Tibial nerve (tissue), 4 donors: ENCODE measurements at regions not wholly inside any gene's neighbourhood (a gene's known extent, or its start where the extent isn't known, plus 50 kb on each side); places are given as distances from the start of the nearest gene placed in this dataset.

Source experiments
- DNase-seq, 2 donors: peaks; one replicate each; pipeline ENCODE4 v3.0.0-alpha.2; 2019; ENCODE audit warnings: low spot score in 2 of 2
- H3K27ac ChIP-seq, 4 donors: fragments of 200-600 bp; sonication (generic) in 3 of 4; one replicate each; pipeline ENCODE4 v1.5.1; 2017 to 2019; ENCODE audit warnings: mild to moderate bottlenecking in 1 of 4
- H3K27me3 ChIP-seq, 2 donors: fragments of 200-600 bp; sonication (generic) in 1 of 2; one replicate each; pipeline versions ENCODE4 v1.5.1 to v1.6.0; 2017 to 2019
- H3K36me3 ChIP-seq, 3 donors: fragments of 200-600 bp; sonication (generic); one replicate each; pipeline ENCODE4 v1.5.1; 2018 to 2019
- H3K4me1 ChIP-seq, 4 donors: fragments of 200-600 bp; sonication (generic) in 3 of 4; one replicate each; pipeline ENCODE4 v1.5.1; 2017 to 2019
- H3K4me3 ChIP-seq, 4 donors: fragments of 200-600 bp; sonication (generic) in 3 of 4; one replicate each; pipeline ENCODE4 v1.5.1; 2017 to 2019; ENCODE audit warnings: mild to moderate bottlenecking in 1 of 4, moderate library complexity in 1 of 4
- H3K9me3 ChIP-seq, 4 donors: fragments of 200-600 bp; sonication (generic) in 3 of 4; one replicate each; pipeline ENCODE4 v1.5.1; 2017 to 2019
- CTCF ChIP-seq, 5 experiments: fragments of 200-600 bp in 3 of 5; fragments of 450-650 bp in 2 of 5; sonication (generic) in 3 of 5; IDR thresholded peaks; one replicate each; pipeline ENCODE4 v1.5.1; 2016 to 2019; ENCODE audit warnings: antibody characterized with exemption in 5 of 5, mild to moderate bottlenecking in 3 of 5, moderate library complexity in 2 of 5
- EP300 ChIP-seq, 2 donors: sonication (generic); formaldehyde crosslinking; IDR thresholded peaks; one replicate each; pipeline ENCODE4 v1.6.1; 2017; ENCODE audit warnings: antibody characterized with exemption in 2 of 2, mild to moderate bottlenecking in 1 of 2
- POLR2A ChIP-seq, 2 donors: fragments of 450-650 bp; IDR thresholded peaks; one replicate each; pipeline ENCODE4 v1.6.1; 2017; ENCODE audit warnings: antibody characterized with exemption in 2 of 2, mild to moderate bottlenecking in 2 of 2, moderate library complexity in 2 of 2
- WGBS, 2 donors: methylation state at CpG; one replicate each; pipeline ENCODE4 v1.1.5; 2018; 5-methylcytosine and 5-hydroxymethylcytosine counted together

GRCh38 chr2:7116511-7116910, 199.3 kb downstream of the RNF144A start:
- Histone ChIP-seq H3K4me1 (peaks cover 0 to 5% (median 0%) of the 10 kb centered on the region in 4 donors), H3K27ac (no peak overlapping the region), H3K9me3 (peaks cover 0 to 14% (median 3%) of the 10 kb centered on the region in 4 donors), H3K27me3 (no peaks in the 10 kb centered on the region), H3K36me3 (no peaks in the 10 kb centered on the region), H3K4me3 (no peak overlapping the region)
- DNase-seq, result no peak
- no peak for TF ChIP-seq EP300 (IDR thresholded peaks at IDR 0.05)
- TF ChIP-seq POLR2A (IDR thresholded peaks at IDR 0.05), result no peak
- no peak for TF ChIP-seq CTCF (IDR thresholded peaks at IDR 0.05)
- WGBS, 2 donors, result 78 to 82% methylated on average over 2 of the region's 2 CpGs

- DNase-seq, result no peak
- H3K4me1 ChIP-seq, result peaks cover 0 to 5% (median 0%) of the 10 kb centered on the region in 4 donors
Measured at GRCh38 chr2:7117076-7117475, 199.9 kb downstream of the RNF144A start.

GRCh38 chr2:7118606-7119131, 201.5 kb downstream of the RNF144A start:
- no peak for DNase-seq
- H3K27ac ChIP-seq, result no peak overlapping the region
- peaks cover 0 to 10% (median 3%) of the 10 kb centered on the region in 4 donors for H3K9me3 ChIP-seq
- 74 to 82% methylated on average over 5 of the region's 5 CpGs for WGBS, 2 donors
- no peak overlapping the region for H3K4me3 ChIP-seq
- TF ChIP-seq CTCF (IDR thresholded peaks at IDR 0.05), result no peak
- no peak for TF ChIP-seq EP300 (IDR thresholded peaks at IDR 0.05)
- peaks cover 0 to 5% (median 0%) of the 10 kb centered on the region in 4 donors for H3K4me1 ChIP-seq
- no peaks in the 10 kb centered on the region for H3K27me3 ChIP-seq
- no peaks in the 10 kb centered on the region for H3K36me3 ChIP-seq

More at GRCh38 chr2:7117076-7117475, 199.9 kb downstream of the RNF144A start:
- no peaks in the 10 kb centered on the region for H3K36me3 ChIP-seq
- TF ChIP-seq CTCF (IDR thresholded peaks at IDR 0.05) (no peak), EP300 (IDR thresholded peaks at IDR 0.05) (no peak), POLR2A (IDR thresholded peaks at IDR 0.05) (no peak)
- H3K9me3 ChIP-seq, result peaks cover 0 to 14% (median 3%) of the 10 kb centered on the region in 4 donors
- H3K27me3 ChIP-seq, result no peaks in the 10 kb centered on the region
- H3K4me3 ChIP-seq, result no peak overlapping the region
- H3K27ac ChIP-seq, result no peak overlapping the region
- 88 to 91% methylated on average over 8 of the region's 8 CpGs for WGBS, 2 donors

GRCh38 chr2:7119132-7119835, 202.1 kb downstream of the RNF144A start:
- Histone ChIP-seq H3K36me3 (no peaks in the 10 kb centered on the region), H3K27ac (no peak overlapping the region), H3K27me3 (no peaks in the 10 kb centered on the region), H3K9me3 (peaks cover 0 to 6% (median 0%) of the 10 kb centered on the region in 4 donors), H3K4me3 (no peak overlapping the region), H3K4me1 (peaks cover 0 to 5% (median 0%) of the 10 kb centered on the region in 4 donors)
- 40 to 43% methylated on average over 8 of the region's 8 CpGs for WGBS, 2 donors
- no peak for TF ChIP-seq POLR2A (IDR thresholded peaks at IDR 0.05)
- TF ChIP-seq EP300 (IDR thresholded peaks at IDR 0.05), result no peak
- TF ChIP-seq CTCF (IDR thresholded peaks at IDR 0.05), result peak in 4 of 5 experiments; percentile 22 to 43 (median 24)
- DNase-seq, result peak in 1 of 2 donors; percentile 18

GRCh38 chr2:7121851-7122250, 204.6 kb downstream of the RNF144A start:
- Histone ChIP-seq H3K4me1 (peaks cover 0 to 5% (median 0%) of the 10 kb centered on the region in 4 donors), H3K27ac (no peak overlapping the region), H3K4me3 (no peak overlapping the region), H3K9me3 (no peaks in the 10 kb centered on the region), H3K27me3 (no peaks in the 10 kb centered on the region), H3K36me3 (no peaks in the 10 kb centered on the region)
- 88 to 99% methylated on average over 5 of the region's 5 CpGs for WGBS, 2 donors
- DNase-seq, result no peak
- TF ChIP-seq EP300 (IDR thresholded peaks at IDR 0.05) (no peak), POLR2A (IDR thresholded peaks at IDR 0.05) (no peak), CTCF (IDR thresholded peaks at IDR 0.05) (no peak)
